ENCODE measurements at regions not wholly inside any gene's neighbourhood (a gene's known extent, or its start where the extent isn't known, plus 50 kb on each side); places are given as distances from the start of the nearest gene placed in this dataset.
A peak's percentile ranks its signal among the peaks of the same experiment; 100 is the strongest.

DNA sequence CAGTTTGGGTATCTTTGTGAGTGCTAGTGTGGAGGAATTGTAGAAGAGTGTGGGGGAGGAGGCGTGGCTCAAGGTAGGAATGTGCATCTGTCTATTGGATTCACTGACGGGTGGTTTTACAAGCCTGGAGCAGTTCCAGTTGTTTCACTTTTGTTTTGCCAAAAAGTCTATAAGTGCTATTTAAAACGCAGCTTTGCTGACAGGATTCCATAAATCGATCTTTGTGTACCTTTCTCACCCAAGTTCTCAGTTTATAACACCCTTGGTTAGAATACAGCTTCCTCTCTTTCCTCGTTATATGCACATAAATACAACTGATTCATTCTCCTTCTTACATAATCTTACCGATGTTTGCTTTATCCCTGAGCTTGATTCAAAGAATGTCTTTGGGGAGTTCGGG is 123.2 kb upstream of the UBE2E2 start (continued):
- peak; percentile 45 for TF ChIP-seq ZNF843 (tag by site-specific recombination; IDR thresholded peaks at IDR 0.05)
- no peak for TF ChIP-seq BCL11B (tag by site-specific recombination; IDR thresholded peaks at IDR 0.05; ENCODE audit: low read depth)
- TF ChIP-seq ZNF133 (tag by site-specific recombination; IDR thresholded peaks at IDR 0.05) = no peak
- TF ChIP-seq ZNF837 (tag by site-specific recombination; IDR thresholded peaks at IDR 0.05) = no peak
- no peak for TF ChIP-seq ZNF175 (tag by site-specific recombination; IDR thresholded peaks at IDR 0.05)
- no peak for TF ChIP-seq ZNF560 (tag by site-specific recombination; IDR thresholded peaks at IDR 0.05; ENCODE audit: borderline replicate concordance)
- TF ChIP-seq ZNF223 (tag by site-specific recombination; IDR thresholded peaks at IDR 0.05) = no peak
- peak; percentile 44; the same call in 1 of the 2 replicates for TF ChIP-seq KLF9 (tag by site-specific recombination; IDR thresholded peaks at IDR 0.05; ENCODE audit: low read depth)
- TF ChIP-seq, protein P1, sequence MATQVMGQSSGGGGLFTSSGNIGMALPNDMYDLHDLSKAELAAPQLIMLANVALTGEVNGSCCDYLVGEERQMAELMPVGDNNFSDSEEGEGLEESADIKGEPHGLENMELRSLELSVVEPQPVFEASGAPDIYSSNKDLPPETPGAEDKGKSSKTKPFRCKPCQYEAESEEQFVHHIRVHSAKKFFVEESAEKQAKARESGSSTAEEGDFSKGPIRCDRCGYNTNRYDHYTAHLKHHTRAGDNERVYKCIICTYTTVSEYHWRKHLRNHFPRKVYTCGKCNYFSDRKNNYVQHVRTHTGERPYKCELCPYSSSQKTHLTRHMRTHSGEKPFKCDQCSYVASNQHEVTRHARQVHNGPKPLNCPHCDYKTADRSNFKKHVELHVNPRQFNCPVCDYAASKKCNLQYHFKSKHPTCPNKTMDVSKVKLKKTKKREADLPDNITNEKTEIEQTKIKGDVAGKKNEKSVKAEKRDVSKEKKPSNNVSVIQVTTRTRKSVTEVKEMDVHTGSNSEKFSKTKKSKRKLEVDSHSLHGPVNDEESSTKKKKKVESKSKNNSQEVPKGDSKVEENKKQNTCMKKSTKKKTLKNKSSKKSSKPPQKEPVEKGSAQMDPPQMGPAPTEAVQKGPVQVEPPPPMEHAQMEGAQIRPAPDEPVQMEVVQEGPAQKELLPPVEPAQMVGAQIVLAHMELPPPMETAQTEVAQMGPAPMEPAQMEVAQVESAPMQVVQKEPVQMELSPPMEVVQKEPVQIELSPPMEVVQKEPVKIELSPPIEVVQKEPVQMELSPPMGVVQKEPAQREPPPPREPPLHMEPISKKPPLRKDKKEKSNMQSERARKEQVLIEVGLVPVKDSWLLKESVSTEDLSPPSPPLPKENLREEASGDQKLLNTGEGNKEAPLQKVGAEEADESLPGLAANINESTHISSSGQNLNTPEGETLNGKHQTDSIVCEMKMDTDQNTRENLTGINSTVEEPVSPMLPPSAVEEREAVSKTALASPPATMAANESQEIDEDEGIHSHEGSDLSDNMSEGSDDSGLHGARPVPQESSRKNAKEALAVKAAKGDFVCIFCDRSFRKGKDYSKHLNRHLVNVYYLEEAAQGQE (tag by site-specific recombination; IDR thresholded peaks at IDR 0.05) = no peak
- no peak for TF ChIP-seq ZNF510 (tag by site-specific recombination; IDR thresholded peaks at IDR 0.05; ENCODE audit: insufficient replicate concordance)
- TF ChIP-seq, protein P2, sequence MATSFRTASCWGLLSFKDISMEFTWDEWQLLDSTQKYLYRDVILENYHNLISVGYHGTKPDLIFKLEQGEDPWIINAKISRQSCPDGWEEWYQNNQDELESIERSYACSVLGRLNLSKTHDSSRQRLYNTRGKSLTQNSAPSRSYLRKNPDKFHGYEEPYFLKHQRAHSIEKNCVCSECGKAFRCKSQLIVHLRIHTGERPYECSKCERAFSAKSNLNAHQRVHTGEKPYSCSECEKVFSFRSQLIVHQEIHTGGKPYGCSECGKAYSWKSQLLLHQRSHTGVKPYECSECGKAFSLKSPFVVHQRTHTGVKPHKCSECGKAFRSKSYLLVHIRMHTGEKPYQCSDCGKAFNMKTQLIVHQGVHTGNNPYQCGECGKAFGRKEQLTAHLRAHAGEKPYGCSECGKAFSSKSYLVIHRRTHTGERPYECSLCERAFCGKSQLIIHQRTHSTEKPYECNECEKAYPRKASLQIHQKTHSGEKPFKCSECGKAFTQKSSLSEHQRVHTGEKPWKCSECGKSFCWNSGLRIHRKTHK (tag by site-specific recombination; IDR thresholded peaks at IDR 0.05) = no peak
- TF ChIP-seq GLI2 (tag by site-specific recombination; IDR thresholded peaks at IDR 0.05; ENCODE audit: borderline replicate concordance, low read depth) = no peak
- TF ChIP-seq GLI4 (tag by site-specific recombination; IDR thresholded peaks at IDR 0.05) = no peak
- TF ChIP-seq ZNF585B (tag by site-specific recombination; IDR thresholded peaks at IDR 0.05) = no peak
- no peak for TF ChIP-seq ZNF776 (tag by site-specific recombination; IDR thresholded peaks at IDR 0.05; ENCODE audit: borderline replicate concordance)
- TF ChIP-seq ZNF529 (tag by site-specific recombination; IDR thresholded peaks at IDR 0.05; ENCODE audit: insufficient replicate concordance) = no peak
- TF ChIP-seq ZSCAN23 (tag by site-specific recombination; IDR thresholded peaks at IDR 0.05) = no peak
- TF ChIP-seq ZNF548 (tag by site-specific recombination; IDR thresholded peaks at IDR 0.05) = no peak
- TF ChIP-seq HOXC10 (CRISPR knock-in tag; IDR thresholded peaks at IDR 0.05) = no peak
- TF ChIP-seq ZNF785 (tag by site-specific recombination; IDR thresholded peaks at IDR 0.05) = no peak
- no peak for TF ChIP-seq MEIS1 (CRISPR knock-in tag; IDR thresholded peaks at IDR 0.05; ENCODE audit: borderline replicate concordance)
- TF ChIP-seq ZNF366 (tag by site-specific recombination; conservative IDR thresholded peaks at IDR 0.05) = peak; percentile 58
- TF ChIP-seq ZIC2 (tag by site-specific recombination; IDR thresholded peaks at IDR 0.05) = no peak
- no peak for TF ChIP-seq KLF10 (tag by site-specific recombination; IDR thresholded peaks at IDR 0.05)
- no peak for TF ChIP-seq ZNF114 (tag by site-specific recombination; IDR thresholded peaks at IDR 0.05)
- TF ChIP-seq KLF7 (tag by site-specific recombination; IDR thresholded peaks at IDR 0.05; ENCODE audit: borderline replicate concordance) = no peak
- no peak for TF ChIP-seq SP3 (tag by site-specific recombination; IDR thresholded peaks at IDR 0.05)
- TF ChIP-seq, protein P3, sequence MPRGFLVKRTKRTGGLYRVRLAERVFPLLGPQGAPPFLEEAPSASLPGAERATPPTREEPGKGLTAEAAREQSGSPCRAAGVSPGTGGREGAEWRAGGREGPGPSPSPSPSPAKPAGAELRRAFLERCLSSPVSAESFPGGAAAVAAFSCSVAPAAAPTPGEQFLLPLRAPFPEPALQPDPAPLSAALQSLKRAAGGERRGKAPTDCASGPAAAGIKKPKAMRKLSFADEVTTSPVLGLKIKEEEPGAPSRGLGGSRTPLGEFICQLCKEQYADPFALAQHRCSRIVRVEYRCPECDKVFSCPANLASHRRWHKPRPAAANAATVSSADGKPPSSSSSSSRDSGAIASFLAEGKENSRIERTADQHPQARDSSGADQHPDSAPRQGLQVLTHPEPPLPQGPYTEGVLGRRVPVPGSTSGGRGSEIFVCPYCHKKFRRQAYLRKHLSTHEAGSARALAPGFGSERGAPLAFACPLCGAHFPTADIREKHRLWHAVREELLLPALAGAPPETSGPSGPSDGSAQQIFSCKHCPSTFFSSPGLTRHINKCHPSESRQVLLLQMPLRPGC (tag by site-specific recombination; IDR thresholded peaks at IDR 0.05) = 0 out of 2 replicates have a peak, but pooled peaks have one; percentile 30
- no peak for TF ChIP-seq ZNF561 (tag by site-specific recombination; IDR thresholded peaks at IDR 0.05; ENCODE audit: borderline replicate concordance)
- TF ChIP-seq, protein P4, sequence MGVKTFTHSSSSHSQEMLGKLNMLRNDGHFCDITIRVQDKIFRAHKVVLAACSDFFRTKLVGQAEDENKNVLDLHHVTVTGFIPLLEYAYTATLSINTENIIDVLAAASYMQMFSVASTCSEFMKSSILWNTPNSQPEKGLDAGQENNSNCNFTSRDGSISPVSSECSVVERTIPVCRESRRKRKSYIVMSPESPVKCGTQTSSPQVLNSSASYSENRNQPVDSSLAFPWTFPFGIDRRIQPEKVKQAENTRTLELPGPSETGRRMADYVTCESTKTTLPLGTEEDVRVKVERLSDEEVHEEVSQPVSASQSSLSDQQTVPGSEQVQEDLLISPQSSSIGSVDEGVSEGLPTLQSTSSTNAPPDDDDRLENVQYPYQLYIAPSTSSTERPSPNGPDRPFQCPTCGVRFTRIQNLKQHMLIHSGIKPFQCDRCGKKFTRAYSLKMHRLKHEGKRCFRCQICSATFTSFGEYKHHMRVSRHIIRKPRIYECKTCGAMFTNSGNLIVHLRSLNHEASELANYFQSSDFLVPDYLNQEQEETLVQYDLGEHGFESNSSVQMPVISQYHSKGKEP (tag by site-specific recombination; IDR thresholded peaks at IDR 0.05) = 0 out of 2 replicates have a peak, but pooled peaks have one; percentile 30
- TF ChIP-seq, protein P5, sequence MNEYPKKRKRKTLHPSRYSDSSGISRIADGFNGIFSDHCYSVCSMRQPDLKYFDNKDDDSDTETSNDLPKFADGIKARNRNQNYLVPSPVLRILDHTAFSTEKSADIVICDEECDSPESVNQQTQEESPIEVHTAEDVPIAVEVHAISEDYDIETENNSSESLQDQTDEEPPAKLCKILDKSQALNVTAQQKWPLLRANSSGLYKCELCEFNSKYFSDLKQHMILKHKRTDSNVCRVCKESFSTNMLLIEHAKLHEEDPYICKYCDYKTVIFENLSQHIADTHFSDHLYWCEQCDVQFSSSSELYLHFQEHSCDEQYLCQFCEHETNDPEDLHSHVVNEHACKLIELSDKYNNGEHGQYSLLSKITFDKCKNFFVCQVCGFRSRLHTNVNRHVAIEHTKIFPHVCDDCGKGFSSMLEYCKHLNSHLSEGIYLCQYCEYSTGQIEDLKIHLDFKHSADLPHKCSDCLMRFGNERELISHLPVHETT (tag by site-specific recombination; IDR thresholded peaks at IDR 0.05) = no peak
- TF ChIP-seq ZNF660 (tag by site-specific recombination; IDR thresholded peaks at IDR 0.05) = no peak
- TF ChIP-seq ZNF701 (tag by site-specific recombination; IDR thresholded peaks at IDR 0.05) = no peak
- peak; percentile 51 for TF ChIP-seq GLIS1 (tag by site-specific recombination; IDR thresholded peaks at IDR 0.05)

Data from HEK293 (cell line).